ENCODE measurements at regions not wholly inside any gene's neighbourhood (a gene's known extent, or its start where the extent isn't known, plus 50 kb on each side); places are given as distances from the start of the nearest gene placed in this dataset.

GRCh38 chr15:47184003-47184907 is 533.0 kb upstream of the SEMA6D start:
- DNase-seq (ENCODE audit: low read depth), result no peak
- H3K4me3 ChIP-seq (ENCODE audit: low read depth, low read length), result peak overlapping the region; percentile 39
- no peak for TF ChIP-seq CTCF (IDR thresholded peaks at IDR 0.05; ENCODE audit: insufficient read depth, low read length)

- no peak for TF ChIP-seq CTCF (IDR thresholded peaks at IDR 0.05; ENCODE audit: insufficient read depth, low read length)
- H3K4me3 ChIP-seq (ENCODE audit: low read depth, low read length), result peak overlapping the region; percentile 34
- no peak for DNase-seq (ENCODE audit: low read depth)
Observed at GRCh38 chr15:47184908-47185801, 532.1 kb upstream of the SEMA6D start.

GRCh38 chr15:47186075-47186474 is 531.2 kb upstream of the SEMA6D start:
- no peak overlapping the region for H3K4me3 ChIP-seq (ENCODE audit: low read depth, low read length)

GRCh38 chr15:47188758-47189507 is 528.4 kb upstream of the SEMA6D start:
- no peak for DNase-seq (ENCODE audit: low read depth)
- no peak for TF ChIP-seq CTCF (IDR thresholded peaks at IDR 0.05; ENCODE audit: insufficient read depth, low read length)

More at GRCh38 chr15:47186075-47186474, 531.2 kb upstream of the SEMA6D start:
- DNase-seq (ENCODE audit: low read depth), result no peak
- no peak for TF ChIP-seq CTCF (IDR thresholded peaks at IDR 0.05; ENCODE audit: insufficient read depth, low read length)

GRCh38 chr15:47194718-47195117 is 522.6 kb upstream of the SEMA6D start:
- TF ChIP-seq CTCF (IDR thresholded peaks at IDR 0.05; ENCODE audit: insufficient read depth, low read length), result peak; percentile 35
- no peak overlapping the region for H3K4me3 ChIP-seq (ENCODE audit: low read depth, low read length)
- DNase-seq (ENCODE audit: low read depth), result peak; percentile 52

More at GRCh38 chr15:47188758-47189507, 528.4 kb upstream of the SEMA6D start:
- H3K4me3 ChIP-seq (ENCODE audit: low read depth, low read length), result no peak overlapping the region

GRCh38 chr15:47196048-47196447 is 521.3 kb upstream of the SEMA6D start:
- peak; percentile 90 for DNase-seq (ENCODE audit: low read depth)
- TF ChIP-seq CTCF (IDR thresholded peaks at IDR 0.05; ENCODE audit: insufficient read depth, low read length), result peak; percentile 88
- H3K4me3 ChIP-seq (ENCODE audit: low read depth, low read length), result no peak overlapping the region

All from fibroblast of the aortic adventitia (primary cell).